ENCODE measurements at regions not wholly inside any gene's neighbourhood (a gene's known extent, or its start where the extent isn't known, plus 50 kb on each side); places are given as distances from the start of the nearest gene placed in this dataset.

DNA sequence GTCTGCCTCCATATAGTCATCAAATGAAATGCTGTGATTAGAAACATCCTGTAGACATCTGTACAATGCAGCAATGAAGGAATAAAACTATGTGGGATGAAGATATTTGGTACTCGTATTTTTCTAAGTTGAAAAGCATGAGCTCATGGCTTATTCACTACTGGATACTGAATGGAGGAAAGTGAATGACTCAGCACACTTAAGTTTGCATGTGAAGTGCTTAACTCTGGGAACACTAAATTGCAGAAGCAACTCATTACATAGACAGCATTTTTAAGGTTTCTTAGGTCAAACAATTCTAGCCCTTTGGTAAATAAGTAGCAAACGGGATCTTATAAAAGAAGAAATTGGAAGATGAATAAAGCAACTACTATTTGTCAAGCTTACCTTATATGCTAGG lies 429.0 kb upstream of the MIR17HG start:
- TF ChIP-seq, protein P1, sequence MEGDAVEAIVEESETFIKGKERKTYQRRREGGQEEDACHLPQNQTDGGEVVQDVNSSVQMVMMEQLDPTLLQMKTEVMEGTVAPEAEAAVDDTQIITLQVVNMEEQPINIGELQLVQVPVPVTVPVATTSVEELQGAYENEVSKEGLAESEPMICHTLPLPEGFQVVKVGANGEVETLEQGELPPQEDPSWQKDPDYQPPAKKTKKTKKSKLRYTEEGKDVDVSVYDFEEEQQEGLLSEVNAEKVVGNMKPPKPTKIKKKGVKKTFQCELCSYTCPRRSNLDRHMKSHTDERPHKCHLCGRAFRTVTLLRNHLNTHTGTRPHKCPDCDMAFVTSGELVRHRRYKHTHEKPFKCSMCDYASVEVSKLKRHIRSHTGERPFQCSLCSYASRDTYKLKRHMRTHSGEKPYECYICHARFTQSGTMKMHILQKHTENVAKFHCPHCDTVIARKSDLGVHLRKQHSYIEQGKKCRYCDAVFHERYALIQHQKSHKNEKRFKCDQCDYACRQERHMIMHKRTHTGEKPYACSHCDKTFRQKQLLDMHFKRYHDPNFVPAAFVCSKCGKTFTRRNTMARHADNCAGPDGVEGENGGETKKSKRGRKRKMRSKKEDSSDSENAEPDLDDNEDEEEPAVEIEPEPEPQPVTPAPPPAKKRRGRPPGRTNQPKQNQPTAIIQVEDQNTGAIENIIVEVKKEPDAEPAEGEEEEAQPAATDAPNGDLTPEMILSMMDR (conservative IDR thresholded peaks at IDR 0.05; ENCODE audit: low read depth, low read length): no peak
- TF ChIP-seq EZH2 (IDR thresholded peaks at IDR 0.05; ENCODE audit: borderline replicate concordance, low read depth, low read length, poor library complexity, severe bottlenecking): no peak

Measured in A673 (cell line).